ENCODE measurements at regions not wholly inside any gene's neighbourhood (a gene's known extent, or its start where the extent isn't known, plus 50 kb on each side); places are given as distances from the start of the nearest gene placed in this dataset.

GRCh38 chr5:3996707-3997336 lies 401.2 kb downstream of the IRX1 start:
- TF ChIP-seq, protein P1, sequence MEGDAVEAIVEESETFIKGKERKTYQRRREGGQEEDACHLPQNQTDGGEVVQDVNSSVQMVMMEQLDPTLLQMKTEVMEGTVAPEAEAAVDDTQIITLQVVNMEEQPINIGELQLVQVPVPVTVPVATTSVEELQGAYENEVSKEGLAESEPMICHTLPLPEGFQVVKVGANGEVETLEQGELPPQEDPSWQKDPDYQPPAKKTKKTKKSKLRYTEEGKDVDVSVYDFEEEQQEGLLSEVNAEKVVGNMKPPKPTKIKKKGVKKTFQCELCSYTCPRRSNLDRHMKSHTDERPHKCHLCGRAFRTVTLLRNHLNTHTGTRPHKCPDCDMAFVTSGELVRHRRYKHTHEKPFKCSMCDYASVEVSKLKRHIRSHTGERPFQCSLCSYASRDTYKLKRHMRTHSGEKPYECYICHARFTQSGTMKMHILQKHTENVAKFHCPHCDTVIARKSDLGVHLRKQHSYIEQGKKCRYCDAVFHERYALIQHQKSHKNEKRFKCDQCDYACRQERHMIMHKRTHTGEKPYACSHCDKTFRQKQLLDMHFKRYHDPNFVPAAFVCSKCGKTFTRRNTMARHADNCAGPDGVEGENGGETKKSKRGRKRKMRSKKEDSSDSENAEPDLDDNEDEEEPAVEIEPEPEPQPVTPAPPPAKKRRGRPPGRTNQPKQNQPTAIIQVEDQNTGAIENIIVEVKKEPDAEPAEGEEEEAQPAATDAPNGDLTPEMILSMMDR (conservative IDR thresholded peaks at IDR 0.05; ENCODE audit: low read depth in 2 of 2): no peak
- TF ChIP-seq POLR2AphosphoS5 (IDR thresholded peaks at IDR 0.05; ENCODE audit: low read depth): no peak
- no peak for TF ChIP-seq JUNB (IDR thresholded peaks at IDR 0.05; ENCODE audit: unreplicated experiment)
- TF ChIP-seq EZH2 (IDR thresholded peaks at IDR 0.05; ENCODE audit: low read depth, unreplicated experiment): no peak
- TF ChIP-seq EZH2phosphoT487 (IDR thresholded peaks at IDR 0.05; ENCODE audit: unreplicated experiment): no peak
- TF ChIP-seq, protein P2, sequence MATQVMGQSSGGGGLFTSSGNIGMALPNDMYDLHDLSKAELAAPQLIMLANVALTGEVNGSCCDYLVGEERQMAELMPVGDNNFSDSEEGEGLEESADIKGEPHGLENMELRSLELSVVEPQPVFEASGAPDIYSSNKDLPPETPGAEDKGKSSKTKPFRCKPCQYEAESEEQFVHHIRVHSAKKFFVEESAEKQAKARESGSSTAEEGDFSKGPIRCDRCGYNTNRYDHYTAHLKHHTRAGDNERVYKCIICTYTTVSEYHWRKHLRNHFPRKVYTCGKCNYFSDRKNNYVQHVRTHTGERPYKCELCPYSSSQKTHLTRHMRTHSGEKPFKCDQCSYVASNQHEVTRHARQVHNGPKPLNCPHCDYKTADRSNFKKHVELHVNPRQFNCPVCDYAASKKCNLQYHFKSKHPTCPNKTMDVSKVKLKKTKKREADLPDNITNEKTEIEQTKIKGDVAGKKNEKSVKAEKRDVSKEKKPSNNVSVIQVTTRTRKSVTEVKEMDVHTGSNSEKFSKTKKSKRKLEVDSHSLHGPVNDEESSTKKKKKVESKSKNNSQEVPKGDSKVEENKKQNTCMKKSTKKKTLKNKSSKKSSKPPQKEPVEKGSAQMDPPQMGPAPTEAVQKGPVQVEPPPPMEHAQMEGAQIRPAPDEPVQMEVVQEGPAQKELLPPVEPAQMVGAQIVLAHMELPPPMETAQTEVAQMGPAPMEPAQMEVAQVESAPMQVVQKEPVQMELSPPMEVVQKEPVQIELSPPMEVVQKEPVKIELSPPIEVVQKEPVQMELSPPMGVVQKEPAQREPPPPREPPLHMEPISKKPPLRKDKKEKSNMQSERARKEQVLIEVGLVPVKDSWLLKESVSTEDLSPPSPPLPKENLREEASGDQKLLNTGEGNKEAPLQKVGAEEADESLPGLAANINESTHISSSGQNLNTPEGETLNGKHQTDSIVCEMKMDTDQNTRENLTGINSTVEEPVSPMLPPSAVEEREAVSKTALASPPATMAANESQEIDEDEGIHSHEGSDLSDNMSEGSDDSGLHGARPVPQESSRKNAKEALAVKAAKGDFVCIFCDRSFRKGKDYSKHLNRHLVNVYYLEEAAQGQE (IDR thresholded peaks at IDR 0.05; ENCODE audit: unreplicated experiment): no peak
- TF ChIP-seq ZNF331 (CRISPR knock-in tag; IDR thresholded peaks at IDR 0.05; ENCODE audit: low read depth): no peak
- TF ChIP-seq CREB1 (CRISPR knock-in tag; IDR thresholded peaks at IDR 0.05; ENCODE audit: low read depth): no peak
- no peak for TF ChIP-seq ZNF114 (CRISPR knock-in tag; IDR thresholded peaks at IDR 0.05)
- no peak for TF ChIP-seq ZNF462 (CRISPR knock-in tag; IDR thresholded peaks at IDR 0.05)
- TF ChIP-seq STAT1 (IDR thresholded peaks at IDR 0.05; ENCODE audit: unreplicated experiment): no peak

Measured in GM23338 (cell line).